ENCODE measurements at regions not wholly inside any gene's neighbourhood (a gene's known extent, or its start where the extent isn't known, plus 50 kb on each side); places are given as distances from the start of the nearest gene placed in this dataset.

DNA sequence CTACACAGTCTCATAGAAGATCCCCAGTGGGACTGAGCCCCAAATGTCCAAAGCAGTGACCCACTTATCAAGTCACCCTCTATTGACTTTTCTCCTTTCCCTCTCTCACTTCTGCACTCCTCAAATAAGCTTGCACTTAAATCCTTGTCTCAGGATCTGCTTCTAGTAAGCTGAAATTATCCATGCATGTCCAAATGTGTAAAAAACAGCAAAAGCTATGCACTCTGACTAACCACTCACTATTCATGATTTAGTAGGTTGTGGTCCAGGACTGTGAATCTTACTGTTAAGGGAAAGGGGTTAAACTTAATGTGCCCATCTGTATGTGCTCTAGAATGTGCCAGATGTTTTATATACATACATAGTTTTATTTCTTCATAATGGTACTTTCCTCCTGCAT, 115.4 kb downstream of the SCG2 start:
- ChIA-PET POLR2A (no interaction called here), CTCF (ENCODE audit: low intra/inter-chr PET ratio, low total read pairs) (no interaction called here)
- Histone ChIP-seq H4K20me1 (ENCODE audit: insufficient read depth, low read length) (no peaks in the 10 kb centered on the region), H3K4me1 (ENCODE audit: insufficient read depth, low read length) (no peaks in the 10 kb centered on the region), H2AFZ (ENCODE audit: low read length) (no peak overlapping the region), H3K9me3 (ENCODE audit: low read length) (no peaks in the 10 kb centered on the region), H3K79me2 (ENCODE audit: insufficient read depth, low read length) (no peaks in the 10 kb centered on the region), H3K4me3 (replicated peaks in 1 of 3; ENCODE audit: insufficient read depth in 1 of 3, low read depth in 2 of 3, low read length in 3 of 3) (no peak overlapping the region), H3K27ac (ENCODE audit: extremely low read length, insufficient read depth, low read length) (no peak overlapping the region), H3K36me3 (replicated peaks in 1 of 2; ENCODE audit: control insufficient read depth in 1 of 2, insufficient read depth in 2 of 2, low read length in 2 of 2) (no peaks in the 10 kb centered on the region), H3K9ac (ENCODE audit: insufficient read depth, low read depth, low read length) (no peak overlapping the region), H3K27me3 (ENCODE audit: control insufficient read depth in 1 of 2, insufficient read depth in 2 of 2, low read length in 2 of 2) (no peaks in the 10 kb centered on the region), H3K4me2 (ENCODE audit: low read depth, low read length) (no peak overlapping the region)
- no TSS peak for BruUV-seq (replicated peaks)
- DNase-seq (ENCODE audit: low spot score), result no peak
- intact Hi-C loops (cut with micrococcal nuclease; ENCODE audit: unreplicated experiment) (no loop called here), in situ Hi-C loops (cut with HindIII; ENCODE audit: extremely low pct_ligation_motif_present, low pct_unique_long_range_greater_than_20kb) (no loop called here)
- ATAC-seq, result no peak
- no peak for FAIRE-seq
- TF ChIP-seq KAT7 (CRISPR knock-in tag; IDR thresholded peaks at IDR 0.05; ENCODE audit: borderline replicate concordance), result no peak
- no peak for TF ChIP-seq ZMYM4 (CRISPR knock-in tag; IDR thresholded peaks at IDR 0.05)
- TF ChIP-seq SMAD1 (CRISPR knock-in tag; IDR thresholded peaks at IDR 0.05; ENCODE audit: borderline replicate concordance, low read depth), result no peak
- TF ChIP-seq, protein P1, sequence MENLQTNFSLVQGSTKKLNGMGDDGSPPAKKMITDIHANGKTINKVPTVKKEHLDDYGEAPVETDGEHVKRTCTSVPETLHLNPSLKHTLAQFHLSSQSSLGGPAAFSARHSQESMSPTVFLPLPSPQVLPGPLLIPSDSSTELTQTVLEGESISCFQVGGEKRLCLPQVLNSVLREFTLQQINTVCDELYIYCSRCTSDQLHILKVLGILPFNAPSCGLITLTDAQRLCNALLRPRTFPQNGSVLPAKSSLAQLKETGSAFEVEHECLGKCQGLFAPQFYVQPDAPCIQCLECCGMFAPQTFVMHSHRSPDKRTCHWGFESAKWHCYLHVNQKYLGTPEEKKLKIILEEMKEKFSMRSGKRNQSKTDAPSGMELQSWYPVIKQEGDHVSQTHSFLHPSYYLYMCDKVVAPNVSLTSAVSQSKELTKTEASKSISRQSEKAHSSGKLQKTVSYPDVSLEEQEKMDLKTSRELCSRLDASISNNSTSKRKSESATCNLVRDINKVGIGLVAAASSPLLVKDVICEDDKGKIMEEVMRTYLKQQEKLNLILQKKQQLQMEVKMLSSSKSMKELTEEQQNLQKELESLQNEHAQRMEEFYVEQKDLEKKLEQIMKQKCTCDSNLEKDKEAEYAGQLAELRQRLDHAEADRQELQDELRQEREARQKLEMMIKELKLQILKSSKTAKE (CRISPR knock-in tag; IDR thresholded peaks at IDR 0.05; ENCODE audit: borderline replicate concordance), result no peak
- TF ChIP-seq PAWR (CRISPR knock-in tag; IDR thresholded peaks at IDR 0.05; ENCODE audit: borderline replicate concordance), result no peak
- TF ChIP-seq MAFF (IDR thresholded peaks at IDR 0.05; ENCODE audit: low read depth, low read length), result no peak
- no peak for TF ChIP-seq ZNF484 (CRISPR knock-in tag; IDR thresholded peaks at IDR 0.05; ENCODE audit: borderline replicate concordance, low read depth)
- no peak for TF ChIP-seq GABPA (IDR thresholded peaks at IDR 0.05; ENCODE audit: low read depth, low read length)
- TF ChIP-seq GABPA (CRISPR knock-in tag; IDR thresholded peaks at IDR 0.05; ENCODE audit: low read depth), result no peak
- no peak for TF ChIP-seq RFX3 (CRISPR knock-in tag; IDR thresholded peaks at IDR 0.05)
- TF ChIP-seq, protein P2, sequence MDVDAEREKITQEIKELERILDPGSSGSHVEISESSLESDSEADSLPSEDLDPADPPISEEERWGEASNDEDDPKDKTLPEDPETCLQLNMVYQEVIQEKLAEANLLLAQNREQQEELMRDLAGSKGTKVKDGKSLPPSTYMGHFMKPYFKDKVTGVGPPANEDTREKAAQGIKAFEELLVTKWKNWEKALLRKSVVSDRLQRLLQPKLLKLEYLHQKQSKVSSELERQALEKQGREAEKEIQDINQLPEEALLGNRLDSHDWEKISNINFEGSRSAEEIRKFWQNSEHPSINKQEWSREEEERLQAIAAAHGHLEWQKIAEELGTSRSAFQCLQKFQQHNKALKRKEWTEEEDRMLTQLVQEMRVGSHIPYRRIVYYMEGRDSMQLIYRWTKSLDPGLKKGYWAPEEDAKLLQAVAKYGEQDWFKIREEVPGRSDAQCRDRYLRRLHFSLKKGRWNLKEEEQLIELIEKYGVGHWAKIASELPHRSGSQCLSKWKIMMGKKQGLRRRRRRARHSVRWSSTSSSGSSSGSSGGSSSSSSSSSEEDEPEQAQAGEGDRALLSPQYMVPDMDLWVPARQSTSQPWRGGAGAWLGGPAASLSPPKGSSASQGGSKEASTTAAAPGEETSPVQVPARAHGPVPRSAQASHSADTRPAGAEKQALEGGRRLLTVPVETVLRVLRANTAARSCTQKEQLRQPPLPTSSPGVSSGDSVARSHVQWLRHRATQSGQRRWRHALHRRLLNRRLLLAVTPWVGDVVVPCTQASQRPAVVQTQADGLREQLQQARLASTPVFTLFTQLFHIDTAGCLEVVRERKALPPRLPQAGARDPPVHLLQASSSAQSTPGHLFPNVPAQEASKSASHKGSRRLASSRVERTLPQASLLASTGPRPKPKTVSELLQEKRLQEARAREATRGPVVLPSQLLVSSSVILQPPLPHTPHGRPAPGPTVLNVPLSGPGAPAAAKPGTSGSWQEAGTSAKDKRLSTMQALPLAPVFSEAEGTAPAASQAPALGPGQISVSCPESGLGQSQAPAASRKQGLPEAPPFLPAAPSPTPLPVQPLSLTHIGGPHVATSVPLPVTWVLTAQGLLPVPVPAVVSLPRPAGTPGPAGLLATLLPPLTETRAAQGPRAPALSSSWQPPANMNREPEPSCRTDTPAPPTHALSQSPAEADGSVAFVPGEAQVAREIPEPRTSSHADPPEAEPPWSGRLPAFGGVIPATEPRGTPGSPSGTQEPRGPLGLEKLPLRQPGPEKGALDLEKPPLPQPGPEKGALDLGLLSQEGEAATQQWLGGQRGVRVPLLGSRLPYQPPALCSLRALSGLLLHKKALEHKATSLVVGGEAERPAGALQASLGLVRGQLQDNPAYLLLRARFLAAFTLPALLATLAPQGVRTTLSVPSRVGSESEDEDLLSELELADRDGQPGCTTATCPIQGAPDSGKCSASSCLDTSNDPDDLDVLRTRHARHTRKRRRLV (CRISPR knock-in tag; IDR thresholded peaks at IDR 0.05), result no peak
- TF ChIP-seq, protein P3, sequence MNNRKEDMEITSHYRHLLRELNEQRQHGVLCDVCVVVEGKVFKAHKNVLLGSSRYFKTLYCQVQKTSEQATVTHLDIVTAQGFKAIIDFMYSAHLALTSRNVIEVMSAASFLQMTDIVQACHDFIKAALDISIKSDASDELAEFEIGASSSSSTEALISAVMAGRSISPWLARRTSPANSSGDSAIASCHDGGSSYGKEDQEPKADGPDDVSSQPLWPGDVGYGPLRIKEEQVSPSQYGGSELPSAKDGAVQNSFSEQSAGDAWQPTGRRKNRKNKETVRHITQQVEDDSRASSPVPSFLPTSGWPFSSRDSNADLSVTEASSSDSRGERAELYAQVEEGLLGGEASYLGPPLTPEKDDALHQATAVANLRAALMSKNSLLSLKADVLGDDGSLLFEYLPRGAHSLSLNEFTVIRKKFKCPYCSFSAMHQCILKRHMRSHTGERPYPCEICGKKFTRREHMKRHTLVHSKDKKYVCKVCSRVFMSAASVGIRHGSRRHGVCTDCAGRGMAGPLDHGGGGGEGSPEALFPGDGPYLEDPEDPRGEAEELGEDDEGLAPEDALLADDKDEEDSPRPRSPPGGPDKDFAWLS (CRISPR knock-in tag; IDR thresholded peaks at IDR 0.05; ENCODE audit: borderline replicate concordance), result no peak
- TF ChIP-seq SIX1 (CRISPR knock-in tag; IDR thresholded peaks at IDR 0.05; ENCODE audit: borderline replicate concordance), result no peak
- no peak for TF ChIP-seq MXI1 (IDR thresholded peaks at IDR 0.05; ENCODE audit: borderline replicate concordance, low read depth, low read length)
- no peak for TF ChIP-seq STAG1 (CRISPR knock-in tag; IDR thresholded peaks at IDR 0.05)
- no peak for TF ChIP-seq CENPT (CRISPR knock-in tag; IDR thresholded peaks at IDR 0.05; ENCODE audit: low read depth)

Measured in HepG2 (cell line).